Lower leg skin (tissue), 3 donors: ENCODE measurements at regions not wholly inside any gene's neighbourhood (a gene's known extent, or its start where the extent isn't known, plus 50 kb on each side); places are given as distances from the start of the nearest gene placed in this dataset.

Experiments
- CTCF ChIP-seq, 3 donors: fragments of 450-650 bp; IDR thresholded peaks; one replicate each; pipeline ENCODE4 v1.5.1; 2016; ENCODE audit warnings: antibody characterized with exemption in 3 of 3, mild to moderate bottlenecking in 3 of 3, moderate library complexity in 2 of 3
- POLR2A ChIP-seq, 2 donors: fragments of 450-650 bp; IDR thresholded peaks; one replicate each; pipeline ENCODE4 v1.6.1; 2016 to 2017; ENCODE audit warnings: antibody characterized with exemption in 2 of 2, mild to moderate bottlenecking in 1 of 2, moderate library complexity in 1 of 2

DNA sequence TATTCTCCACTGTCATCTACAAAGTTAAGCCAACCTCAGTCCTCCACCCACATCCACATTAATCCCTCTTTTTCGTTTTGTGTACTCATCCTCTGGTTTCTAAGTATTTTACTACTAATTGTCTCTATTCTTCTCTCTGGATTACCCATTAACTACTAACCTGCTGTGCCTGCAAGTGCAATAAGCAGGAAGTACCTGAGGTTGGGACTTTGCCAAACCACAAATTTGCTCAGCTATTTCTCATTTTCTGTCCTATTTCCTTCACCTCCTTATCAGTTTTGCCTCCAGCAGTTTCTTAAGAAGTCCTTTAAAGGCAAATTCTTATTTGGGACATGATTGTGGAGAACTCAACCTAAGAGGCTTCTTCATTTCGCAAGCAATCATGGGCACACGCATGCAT lies 1708.9 kb downstream of the SLITRK5 start:
- TF ChIP-seq CTCF (IDR thresholded peaks at IDR 0.05) (no peak), POLR2A (IDR thresholded peaks at IDR 0.05) (no peak)
